ENCODE measurements at regions not wholly inside any gene's neighbourhood (a gene's known extent, or its start where the extent isn't known, plus 50 kb on each side); places are given as distances from the start of the nearest gene placed in this dataset.

GRCh38 chr4:120432301-120432860 is 365.7 kb upstream of the MAD2L1 start:
- intact Hi-C loops (cut with micrococcal nuclease): no loop called here

DNA sequence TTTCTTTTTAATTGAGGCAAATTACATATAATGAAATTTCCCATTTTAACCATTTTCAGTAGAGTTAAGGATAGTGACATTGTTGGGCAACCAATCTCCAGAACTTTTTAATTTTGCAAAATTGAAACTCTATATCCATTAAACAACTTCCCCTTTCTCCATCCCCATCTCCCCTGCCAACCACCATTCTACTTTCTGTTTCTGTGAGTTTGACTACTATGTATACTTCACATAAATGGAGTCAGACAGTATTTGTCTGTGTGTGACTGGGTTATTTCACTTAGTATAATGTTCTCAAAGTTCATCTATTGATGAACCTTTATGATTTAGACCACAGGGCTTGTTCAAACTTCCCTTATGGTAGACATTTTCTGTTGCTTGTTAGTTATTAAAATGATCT is 364.5 kb upstream of the MAD2L1 start:
- intact Hi-C loops (cut with micrococcal nuclease): no loop called here

DNA sequence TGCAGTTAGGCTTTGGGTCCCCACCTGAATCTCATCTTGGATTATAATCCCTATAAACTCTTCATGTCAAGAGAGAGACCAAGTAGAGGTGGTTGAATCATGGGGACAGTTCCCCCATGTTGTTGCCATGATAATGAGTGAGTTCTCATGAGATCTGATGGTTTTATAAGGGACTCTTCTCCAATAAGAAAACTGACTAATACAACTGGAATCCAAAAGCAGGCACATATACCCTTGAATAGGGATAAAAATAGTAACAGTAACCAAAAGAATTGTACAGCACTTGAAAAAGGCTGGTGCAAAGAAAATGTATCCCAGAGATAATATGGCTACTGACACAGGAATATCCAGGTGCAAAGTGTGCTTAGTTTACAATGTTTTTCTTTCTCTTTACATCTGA is 351.5 kb upstream of the MAD2L1 start:
- intact Hi-C loops (cut with micrococcal nuclease): no loop called here

GRCh38 chr4:120415896-120416295 is 349.2 kb upstream of the MAD2L1 start:
- intact Hi-C loops (cut with micrococcal nuclease): no loop called here

- intact Hi-C loops (cut with micrococcal nuclease): no loop called here
These were observed 340.3 kb upstream of the MAD2L1 start for GRCh38 chr4:120406960-120407359.

- intact Hi-C loops (cut with micrococcal nuclease): no loop called here
These were observed 336.6 kb upstream of the MAD2L1 start for GRCh38 chr4:120403296-120403695.

GRCh38 chr4:120400441-120400840 is 333.8 kb upstream of the MAD2L1 start:
- intact Hi-C loops (cut with micrococcal nuclease): no loop called here

DNA sequence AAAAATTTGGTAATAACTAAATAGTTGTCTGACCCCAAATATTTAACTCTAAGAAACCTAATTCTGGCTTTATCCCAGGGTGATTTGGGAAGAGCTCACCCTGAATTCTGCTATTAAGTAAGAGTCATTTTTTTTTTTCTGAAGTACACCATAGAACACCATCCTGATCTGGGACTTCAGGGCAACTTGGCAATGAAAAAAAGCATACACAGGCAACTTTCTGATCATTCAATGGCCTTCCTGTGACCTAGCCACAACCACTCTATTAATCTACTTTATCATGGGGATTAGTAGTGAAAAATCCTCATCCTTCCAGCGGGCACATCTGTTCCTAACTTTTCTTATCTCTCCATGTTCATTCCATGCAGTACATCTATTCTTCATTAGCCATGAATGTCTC is 333.2 kb upstream of the MAD2L1 start:
- intact Hi-C loops (cut with micrococcal nuclease): no loop called here

- intact Hi-C loops (cut with micrococcal nuclease): no loop called here
These were observed 329.1 kb upstream of the MAD2L1 start for GRCh38 chr4:120395746-120396145.

DNA sequence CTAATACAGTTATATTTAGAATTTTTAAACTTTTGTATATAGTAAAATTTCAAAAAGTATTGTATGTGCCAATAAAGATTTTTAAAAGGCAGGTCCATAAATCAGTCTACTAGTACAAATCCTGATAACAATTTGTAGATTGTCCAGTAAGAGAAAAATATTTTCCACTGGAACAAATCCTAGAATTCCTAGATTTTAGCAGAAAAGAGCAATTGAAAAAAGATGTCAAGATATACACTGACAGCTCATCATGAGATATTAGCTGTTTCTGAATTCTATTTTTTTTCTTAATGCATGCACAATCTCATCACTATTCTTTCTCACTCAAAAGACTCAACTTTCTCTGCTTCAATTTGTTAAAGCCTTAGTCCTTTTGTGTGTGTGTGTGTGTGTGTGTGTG is 289.2 kb upstream of the MAD2L1 start:
- intact Hi-C loops (cut with micrococcal nuclease): no loop called here

- intact Hi-C loops (cut with micrococcal nuclease): no loop called here
These were observed 287.7 kb upstream of the MAD2L1 start for GRCh38 chr4:120354381-120354780.

DNA sequence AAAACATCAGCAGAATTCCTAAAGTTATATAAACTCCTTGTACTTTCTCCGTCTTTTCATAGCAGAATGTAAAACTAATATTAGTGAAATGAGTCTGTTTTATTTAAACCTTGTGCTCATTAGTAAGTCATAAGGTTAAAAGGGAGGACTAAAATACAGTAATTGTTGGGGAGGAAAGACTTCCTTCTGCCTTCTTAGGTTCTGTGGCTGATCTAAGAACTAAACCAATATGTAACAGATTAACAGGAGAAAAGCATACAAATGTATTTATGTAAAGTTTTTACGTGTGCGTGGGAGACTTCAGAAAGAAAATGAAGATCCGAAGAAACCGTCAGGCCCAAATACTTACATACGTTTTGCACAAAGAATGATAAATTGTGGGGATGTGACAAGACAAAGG is 286.6 kb upstream of the MAD2L1 start:
- intact Hi-C loops (cut with micrococcal nuclease): no loop called here

DNA sequence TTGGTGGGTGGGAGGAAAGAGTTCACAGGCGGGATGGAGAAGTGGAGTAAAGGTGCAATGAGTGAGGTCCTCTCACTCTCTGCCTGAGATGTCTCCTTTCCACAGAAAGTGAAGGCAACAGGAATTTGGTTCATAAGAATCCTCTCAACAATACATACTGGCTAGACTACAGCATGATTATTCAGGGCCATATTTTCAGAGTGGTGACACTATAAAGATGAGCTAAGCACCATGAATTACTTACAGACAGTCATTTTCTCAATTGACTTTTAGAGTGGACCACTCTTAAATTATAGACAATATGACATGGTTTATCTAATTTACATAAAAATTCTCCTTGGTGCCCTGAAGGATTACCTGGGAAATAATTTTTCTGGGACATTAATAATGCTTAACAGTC is 286.1 kb upstream of the MAD2L1 start:
- intact Hi-C loops (cut with micrococcal nuclease): no loop called here

DNA sequence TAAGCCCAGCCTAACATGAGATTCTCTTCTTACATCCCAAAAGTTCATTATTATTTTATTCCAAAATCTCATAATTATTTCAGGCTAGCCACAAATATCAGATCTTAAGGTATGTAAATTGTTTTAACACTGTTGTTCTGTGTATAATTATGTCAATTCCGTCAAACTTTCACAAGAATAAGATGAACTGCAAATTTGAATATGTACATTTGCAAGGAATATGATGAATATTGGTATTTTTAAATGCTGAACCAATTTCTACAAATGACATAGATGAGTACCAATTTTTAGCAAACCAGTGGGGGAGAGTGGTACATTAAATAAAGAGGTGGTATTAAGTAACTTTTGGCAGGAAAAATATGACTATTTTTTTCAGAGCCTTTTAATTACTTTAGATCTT is 282.3 kb upstream of the MAD2L1 start:
- intact Hi-C loops (cut with micrococcal nuclease): no loop called here

DNA sequence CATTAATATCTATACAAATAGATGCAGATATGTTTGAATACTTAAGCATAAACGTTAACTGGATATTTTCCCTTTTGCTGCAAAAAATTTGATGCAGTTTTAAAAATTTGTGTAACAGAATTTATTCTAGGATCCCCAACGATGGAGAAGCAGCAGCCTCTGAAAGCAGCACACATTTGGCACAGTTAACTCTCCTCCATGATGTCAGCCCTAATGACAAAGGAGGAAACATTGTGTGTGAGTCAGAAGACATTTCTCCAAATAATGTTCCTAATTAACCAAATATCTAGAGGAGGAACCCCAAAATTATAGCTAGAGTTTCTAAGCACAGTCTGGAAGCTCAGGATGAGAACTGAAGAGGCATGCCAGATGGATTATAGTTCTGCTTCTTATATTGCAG is 281.9 kb upstream of the MAD2L1 start:
- intact Hi-C loops (cut with micrococcal nuclease): no loop called here

DNA sequence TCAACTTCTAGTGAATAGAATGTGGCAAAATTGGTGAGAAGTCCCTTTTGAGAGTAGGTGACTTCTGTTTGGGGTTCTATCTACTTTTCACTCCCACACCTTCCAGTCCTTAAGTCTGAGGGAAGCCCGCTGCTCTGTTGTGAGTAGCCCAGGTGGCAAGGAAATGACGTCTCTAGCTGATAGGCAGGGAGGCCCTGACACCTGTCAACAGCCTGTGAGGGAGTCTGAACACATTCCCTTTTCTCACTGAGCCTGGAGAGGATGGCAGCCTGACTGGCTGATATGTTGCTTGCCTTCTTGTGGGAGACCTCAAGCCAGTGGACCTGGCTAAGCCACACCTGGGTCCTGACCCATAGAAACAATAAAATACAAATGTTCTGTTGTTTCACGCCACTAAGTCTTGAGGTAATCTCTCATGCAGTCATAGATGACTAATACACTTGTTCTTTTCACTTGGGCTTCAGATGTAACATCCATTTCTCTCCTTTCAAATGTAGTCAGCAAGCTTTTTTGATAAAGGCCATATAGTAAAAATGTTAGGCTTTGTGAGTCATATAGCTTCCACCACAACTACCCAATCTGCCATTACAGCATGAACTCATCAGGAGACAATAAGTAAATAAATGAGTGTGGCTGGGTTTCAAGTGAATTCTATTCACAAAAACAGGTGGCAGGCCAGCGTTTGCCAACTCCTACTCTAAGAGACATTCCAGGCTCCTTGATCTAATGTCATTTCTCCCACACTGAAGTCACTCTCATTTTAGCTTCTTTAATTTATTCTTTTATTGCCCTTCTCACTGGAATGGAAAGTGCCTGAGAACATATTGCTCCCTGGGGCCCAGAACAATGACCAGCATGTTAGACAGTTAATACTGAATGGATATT is 265.1 kb upstream of the MAD2L1 start:
- intact Hi-C loops (cut with micrococcal nuclease): no loop called here

- intact Hi-C loops (cut with micrococcal nuclease): no loop called here
These were observed 262.7 kb upstream of the MAD2L1 start for GRCh38 chr4:120329386-120329785.

- intact Hi-C loops (cut with micrococcal nuclease): no loop called here
These were observed 260.6 kb upstream of the MAD2L1 start for GRCh38 chr4:120327276-120327675.

DNA sequence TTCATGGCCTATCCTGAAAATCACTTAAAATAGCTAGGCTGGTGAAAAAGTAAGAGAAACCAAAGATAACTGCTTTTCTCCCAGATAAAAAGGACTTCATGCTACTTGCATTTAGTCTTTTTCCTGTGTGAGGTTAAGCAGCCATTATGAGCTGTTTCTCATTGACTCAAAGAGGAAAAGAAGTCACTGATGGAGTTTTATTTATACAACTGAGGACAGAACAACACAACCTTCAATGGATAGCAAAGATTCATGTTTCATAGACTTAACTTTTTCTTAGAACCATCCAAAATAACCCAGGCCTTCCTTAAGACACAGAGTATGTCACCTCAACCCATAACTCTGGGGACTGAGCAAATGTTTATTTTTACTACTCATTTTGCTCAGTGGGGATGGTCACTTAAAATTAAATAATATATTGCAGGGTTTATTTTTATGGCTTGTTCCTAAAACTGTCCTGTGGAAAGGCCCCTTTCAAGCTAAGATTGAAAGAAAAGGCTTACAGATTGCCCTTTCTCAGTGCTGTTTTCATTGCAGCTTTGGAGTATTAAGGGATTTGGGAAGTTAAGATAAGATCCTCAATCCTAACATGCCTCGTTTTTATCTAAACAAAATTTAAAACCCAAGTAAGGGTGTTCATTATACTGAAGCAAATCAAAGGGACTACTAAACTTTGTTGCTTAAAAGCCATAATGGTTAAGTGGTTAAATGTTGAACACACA is 252.6 kb upstream of the MAD2L1 start:
- intact Hi-C loops (cut with micrococcal nuclease): no loop called here

- intact Hi-C loops (cut with micrococcal nuclease): no loop called here
These were observed 251.7 kb upstream of the MAD2L1 start for GRCh38 chr4:120318196-120318846.

GRCh38 chr4:120317713-120318112 is 251.1 kb upstream of the MAD2L1 start:
- intact Hi-C loops (cut with micrococcal nuclease): no loop called here

- intact Hi-C loops (cut with micrococcal nuclease): no loop called here
These were observed 249.8 kb upstream of the MAD2L1 start for GRCh38 chr4:120316416-120316815.

All from T-helper 2 cell treated with Interferon-gamma antibody and Interleukin-4, amounts not matched to agents 100 ng/mL and 5 ng/mL, for 36 hours (primary cell).